ENCODE measurements at regions not wholly inside any gene's neighbourhood (a gene's known extent, or its start where the extent isn't known, plus 50 kb on each side); places are given as distances from the start of the nearest gene placed in this dataset.

DNA sequence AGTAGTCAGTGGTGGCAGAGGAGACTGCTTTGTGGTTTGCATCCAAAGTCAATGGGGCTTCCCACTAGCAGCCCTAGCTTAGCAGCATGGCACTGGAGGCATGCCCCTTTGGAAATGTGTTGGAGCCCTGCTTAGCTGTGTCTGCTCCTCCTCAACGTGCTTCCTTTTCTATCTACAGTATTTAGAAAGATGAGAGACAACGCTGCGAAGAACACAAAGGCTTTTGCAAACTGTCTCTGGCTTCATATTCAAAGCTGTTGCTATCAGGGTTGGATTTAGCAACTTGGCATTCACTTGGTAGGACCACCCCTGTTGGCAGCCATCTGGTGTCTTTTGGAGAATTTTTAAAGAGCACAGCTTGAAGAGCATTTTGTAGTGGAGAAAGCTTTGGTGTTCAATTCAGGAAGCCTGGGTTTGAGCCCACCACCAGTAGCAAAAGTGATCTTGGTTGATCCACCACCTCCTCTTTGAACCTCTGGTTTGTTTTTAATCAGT, 82.1 kb upstream of the CCDC196 start:
- H3K36me3 Mint-ChIP-seq (ENCODE audit: low read depth): no peaks in the 10 kb centered on the region
- no peak overlapping the region for H3K4me3 Mint-ChIP-seq
- H3K27me3 Mint-ChIP-seq: no peaks in the 10 kb centered on the region
- H3K27ac Mint-ChIP-seq: no peak overlapping the region
- no peaks in the 10 kb centered on the region for H3K9me3 Mint-ChIP-seq
- H3K4me1 Mint-ChIP-seq (ENCODE audit: low read depth): no peaks in the 10 kb centered on the region

DNA sequence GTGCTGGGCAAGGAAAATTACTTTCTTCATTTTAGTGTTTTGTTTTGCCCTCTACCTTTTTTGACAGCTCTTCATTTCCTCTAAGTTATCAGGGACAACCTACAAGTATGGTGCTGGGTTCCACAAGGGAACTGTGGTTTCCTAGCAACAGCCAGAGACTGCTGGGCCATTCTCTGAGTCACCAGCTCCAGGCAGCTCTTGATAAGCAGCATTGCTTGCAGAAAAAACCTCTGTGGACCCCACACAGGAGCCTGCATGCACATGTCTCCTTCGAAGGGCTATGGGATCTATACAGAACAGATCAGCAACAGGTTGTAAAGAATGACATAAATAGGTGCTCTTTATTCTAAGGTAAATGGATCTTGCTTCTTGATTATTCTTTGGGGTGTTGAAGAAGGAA, 81.0 kb upstream of the CCDC196 start:
- no peak overlapping the region for H3K27ac Mint-ChIP-seq
- no peaks in the 10 kb centered on the region for H3K4me1 Mint-ChIP-seq (ENCODE audit: low read depth)
- H3K36me3 Mint-ChIP-seq (ENCODE audit: low read depth): no peaks in the 10 kb centered on the region

DNA sequence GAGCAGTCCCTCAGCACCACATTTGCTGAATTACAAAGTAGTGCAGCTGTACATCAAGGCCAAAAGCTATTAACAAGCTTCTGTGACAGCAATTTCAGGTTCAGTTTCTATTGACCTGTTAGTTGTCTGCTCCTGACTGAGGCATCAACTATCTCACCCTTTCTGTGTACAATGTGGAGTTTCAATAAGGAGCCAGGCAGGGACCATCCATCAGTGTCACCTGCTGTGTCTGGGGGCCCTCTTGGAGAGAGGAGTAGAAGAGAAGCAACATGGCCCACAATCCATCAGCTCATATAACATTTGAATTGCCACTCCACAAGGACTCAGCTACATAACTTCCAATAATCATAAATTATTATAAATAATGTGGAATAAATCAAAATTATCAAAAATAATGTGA, 72.3 kb upstream of the CCDC196 start:
- Mint-ChIP-seq H3K36me3 (ENCODE audit: low read depth) (no peaks in the 10 kb centered on the region), H3K27me3 (no peaks in the 10 kb centered on the region), H3K9me3 (no peaks in the 10 kb centered on the region), H3K4me3 (no peak overlapping the region), H3K27ac (no peak overlapping the region), H3K4me1 (ENCODE audit: low read depth) (no peaks in the 10 kb centered on the region)

More for the DNA sequence above, 81.0 kb upstream of the CCDC196 start:
- Mint-ChIP-seq H3K9me3 (no peaks in the 10 kb centered on the region), H3K4me3 (no peak overlapping the region), H3K27me3 (no peaks in the 10 kb centered on the region)

DNA sequence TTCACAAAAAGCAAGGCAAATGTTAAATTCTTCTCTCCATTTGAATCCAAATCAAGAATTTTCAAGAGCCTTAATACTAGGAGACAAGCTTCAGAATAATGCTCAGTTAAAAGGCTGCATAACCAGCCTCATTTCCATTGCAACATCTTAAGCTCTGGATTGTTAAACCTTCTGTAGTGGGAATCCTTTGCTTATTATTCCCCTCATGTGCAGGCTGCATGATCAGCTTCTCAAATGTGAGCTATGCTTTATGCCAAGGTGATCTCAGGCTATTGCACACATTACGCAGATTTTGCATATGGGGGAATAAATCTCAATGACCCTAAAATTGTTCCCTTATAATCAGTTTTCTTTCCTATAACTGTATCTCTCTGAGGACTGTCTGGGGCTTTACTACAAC, 71.7 kb upstream of the CCDC196 start:
- H3K4me3 Mint-ChIP-seq: no peak overlapping the region
- H3K36me3 Mint-ChIP-seq (ENCODE audit: low read depth): no peaks in the 10 kb centered on the region
- no peak overlapping the region for H3K27ac Mint-ChIP-seq
- H3K9me3 Mint-ChIP-seq: no peaks in the 10 kb centered on the region
- H3K27me3 Mint-ChIP-seq: no peaks in the 10 kb centered on the region
- no peaks in the 10 kb centered on the region for H3K4me1 Mint-ChIP-seq (ENCODE audit: low read depth)

DNA sequence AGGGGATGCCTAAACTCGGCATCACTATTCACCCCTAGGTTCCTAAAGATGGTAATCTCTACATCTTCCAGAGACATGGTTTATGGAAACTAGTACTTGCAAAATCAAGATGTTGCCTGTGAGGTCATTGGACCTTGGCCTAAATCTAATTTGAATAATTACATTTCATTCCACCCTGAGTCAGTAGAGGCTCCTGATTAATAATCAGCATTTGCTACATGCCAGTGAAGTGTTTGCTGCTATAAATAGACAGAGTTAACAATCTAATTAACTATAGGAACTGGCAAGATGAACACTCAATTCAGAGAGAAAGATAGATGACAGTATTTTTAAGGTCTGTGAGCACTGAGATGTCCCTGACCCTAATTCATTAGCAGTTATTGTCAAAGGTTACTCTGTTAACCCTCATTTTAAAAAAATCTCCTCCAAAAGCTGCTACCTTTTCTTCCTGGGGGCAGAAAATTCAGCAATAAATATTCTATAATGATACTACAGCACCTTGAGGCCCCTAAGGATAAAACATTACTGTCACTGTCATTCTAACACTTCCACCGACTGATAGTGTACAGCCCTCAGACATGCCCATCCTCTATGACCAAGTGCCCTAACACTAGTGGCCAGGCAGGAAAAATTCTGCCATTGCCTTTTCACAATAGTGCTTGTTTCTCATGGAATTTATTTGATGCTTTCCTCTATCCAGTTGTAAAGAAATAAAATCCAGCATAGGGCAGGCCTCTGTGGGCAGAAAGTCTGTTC, 65.7 kb upstream of the CCDC196 start:
- H3K27ac Mint-ChIP-seq: no peak overlapping the region
- no peaks in the 10 kb centered on the region for H3K4me1 Mint-ChIP-seq (ENCODE audit: low read depth)
- H3K4me3 Mint-ChIP-seq: no peak overlapping the region
- H3K9me3 Mint-ChIP-seq: no peaks in the 10 kb centered on the region
- no peaks in the 10 kb centered on the region for H3K36me3 Mint-ChIP-seq (ENCODE audit: low read depth)
- H3K27me3 Mint-ChIP-seq: no peaks in the 10 kb centered on the region

DNA sequence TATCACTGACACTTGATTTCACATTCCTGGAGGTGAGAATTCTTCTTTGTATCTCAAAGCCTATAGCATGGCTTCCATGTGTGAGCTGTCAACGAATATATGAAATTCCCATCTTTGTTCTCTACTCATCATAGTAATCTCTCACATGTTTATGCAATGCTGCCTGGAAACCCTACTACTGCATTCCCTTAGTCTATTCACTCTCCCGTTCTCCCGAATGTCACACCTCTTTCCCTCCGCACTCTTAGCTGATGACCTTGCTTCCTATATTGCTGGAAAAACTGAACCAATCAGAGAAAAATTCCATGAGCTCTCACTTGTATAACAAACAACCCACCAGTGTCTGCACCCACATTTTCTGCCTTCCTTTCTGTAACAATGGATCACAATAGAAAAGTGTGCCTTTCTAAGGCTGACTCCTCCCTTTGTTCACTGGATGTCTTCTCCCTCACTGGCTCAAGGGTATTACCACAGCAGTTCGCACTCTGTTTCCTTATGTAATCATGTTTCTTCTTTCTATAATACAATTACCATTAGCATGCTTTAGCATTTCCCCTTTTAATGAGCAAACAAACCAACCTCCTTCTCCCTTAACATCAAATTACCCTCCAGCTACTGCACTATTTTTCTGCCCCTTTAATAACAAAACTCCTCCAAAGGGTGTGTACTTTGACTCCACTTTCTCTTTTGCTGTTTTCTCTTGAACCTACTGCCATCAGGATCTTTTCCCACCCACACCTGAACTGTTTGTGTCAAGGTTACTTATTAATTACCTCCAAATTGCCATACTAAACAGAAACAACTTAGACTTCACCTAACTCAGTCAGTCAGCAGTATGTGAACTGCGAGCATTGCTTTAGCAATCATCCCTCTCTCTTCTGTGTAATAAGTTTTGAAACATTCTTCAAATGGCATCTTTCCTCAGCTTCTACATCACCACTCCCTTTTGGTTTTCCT, 63.9 kb upstream of the CCDC196 start:
- Mint-ChIP-seq H3K4me3 (no peak overlapping the region), H3K36me3 (ENCODE audit: low read depth) (no peaks in the 10 kb centered on the region), H3K27me3 (no peaks in the 10 kb centered on the region), H3K4me1 (ENCODE audit: low read depth) (no peaks in the 10 kb centered on the region), H3K9me3 (no peaks in the 10 kb centered on the region), H3K27ac (no peak overlapping the region)

DNA sequence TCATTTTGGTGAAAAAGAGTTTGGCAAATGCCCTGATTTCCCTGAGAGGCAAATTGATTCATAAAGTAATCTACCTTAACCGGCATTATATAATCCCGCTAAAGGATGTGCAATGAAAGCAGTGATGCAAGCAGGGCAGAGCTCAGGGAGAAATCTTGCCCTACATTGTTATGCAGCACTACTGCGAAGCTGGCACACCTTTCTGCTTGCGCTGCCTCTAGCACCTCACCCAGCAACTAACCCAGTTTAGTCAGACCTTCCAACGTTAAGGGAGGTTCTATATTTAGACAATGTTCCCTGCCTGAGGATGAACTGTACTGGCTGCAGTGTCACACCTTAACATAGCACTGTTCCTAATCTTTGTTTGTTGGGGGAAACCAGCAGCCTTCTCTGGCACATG, 60.8 kb upstream of the CCDC196 start:
- Mint-ChIP-seq H3K4me3 (no peak overlapping the region), H3K36me3 (ENCODE audit: low read depth) (no peaks in the 10 kb centered on the region), H3K27ac (no peak overlapping the region), H3K9me3 (no peaks in the 10 kb centered on the region), H3K27me3 (no peaks in the 10 kb centered on the region), H3K4me1 (ENCODE audit: low read depth) (no peaks in the 10 kb centered on the region)

DNA sequence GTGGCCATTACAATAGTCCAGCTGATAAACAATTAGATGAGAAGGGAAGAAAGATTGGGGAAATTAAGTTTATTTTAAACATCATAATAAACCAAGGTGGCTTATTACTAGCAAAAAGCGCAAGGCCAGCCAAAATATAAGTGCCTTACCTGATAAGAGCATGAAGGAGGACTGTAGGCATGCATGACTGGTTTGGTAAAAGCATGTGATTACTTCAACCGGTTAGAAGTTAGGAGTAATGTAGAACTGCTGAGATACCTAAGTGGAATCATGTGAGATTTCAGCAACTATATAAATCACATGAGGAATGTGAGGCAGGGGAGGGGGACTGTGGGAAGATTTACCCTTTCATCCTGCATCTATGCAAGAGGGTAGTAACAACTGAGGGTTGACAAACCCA, 59.7 kb upstream of the CCDC196 start:
- Mint-ChIP-seq H3K27ac (no peak overlapping the region), H3K36me3 (ENCODE audit: low read depth) (no peaks in the 10 kb centered on the region), H3K27me3 (no peaks in the 10 kb centered on the region), H3K4me3 (no peak overlapping the region), H3K9me3 (no peaks in the 10 kb centered on the region), H3K4me1 (ENCODE audit: low read depth) (no peaks in the 10 kb centered on the region)

DNA sequence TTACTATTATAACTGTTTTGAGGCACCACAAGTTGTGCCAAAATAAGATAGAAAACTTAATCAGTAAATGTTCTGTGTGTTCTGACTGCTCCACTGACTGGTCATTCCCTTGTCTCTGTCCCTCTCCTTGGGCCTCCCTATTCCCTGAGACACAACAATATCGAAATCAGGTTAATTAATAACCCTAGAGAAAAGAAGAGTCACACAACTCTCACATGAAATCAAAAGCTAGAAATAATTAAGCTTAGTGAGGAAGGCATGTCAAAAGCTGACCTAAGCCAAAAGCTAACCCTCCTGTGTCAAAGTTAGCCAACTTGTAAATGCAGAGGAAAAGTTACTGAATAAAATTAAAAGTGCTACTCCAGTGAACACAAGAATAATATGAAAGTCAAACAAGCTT, 53.8 kb upstream of the CCDC196 start:
- no peaks in the 10 kb centered on the region for H3K4me1 Mint-ChIP-seq (ENCODE audit: low read depth)
- no peaks in the 10 kb centered on the region for H3K27me3 Mint-ChIP-seq
- peaks cover 10% of the 10 kb centered on the region for H3K9me3 Mint-ChIP-seq
- H3K4me3 Mint-ChIP-seq: no peak overlapping the region
- H3K27ac Mint-ChIP-seq: no peak overlapping the region
- H3K36me3 Mint-ChIP-seq (ENCODE audit: low read depth): no peaks in the 10 kb centered on the region

DNA sequence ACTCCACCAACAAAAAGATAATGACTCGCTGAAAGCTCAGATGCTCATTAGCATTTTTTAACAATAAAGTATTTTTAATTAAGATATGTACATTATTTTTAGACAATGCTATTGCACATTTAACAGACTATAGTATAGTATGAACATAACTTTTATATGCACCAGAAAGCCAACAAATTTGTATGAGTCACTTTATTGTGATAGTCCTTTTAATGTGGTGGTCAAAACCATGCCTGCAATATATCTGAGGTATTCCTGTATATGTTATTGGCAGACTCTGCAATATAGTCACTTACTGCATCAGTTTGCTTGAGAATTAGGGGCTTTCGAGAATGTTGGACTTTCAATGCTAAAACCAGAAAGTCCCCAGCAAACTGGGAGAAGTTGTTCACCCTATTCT, 51.7 kb upstream of the CCDC196 start:
- peaks cover 20% of the 10 kb centered on the region for H3K9me3 Mint-ChIP-seq
- H3K4me3 Mint-ChIP-seq: no peak overlapping the region
- H3K27me3 Mint-ChIP-seq: no peaks in the 10 kb centered on the region
- no peaks in the 10 kb centered on the region for H3K4me1 Mint-ChIP-seq (ENCODE audit: low read depth)
- H3K36me3 Mint-ChIP-seq (ENCODE audit: low read depth): peaks cover 3% of the 10 kb centered on the region
- H3K27ac Mint-ChIP-seq: no peak overlapping the region

DNA sequence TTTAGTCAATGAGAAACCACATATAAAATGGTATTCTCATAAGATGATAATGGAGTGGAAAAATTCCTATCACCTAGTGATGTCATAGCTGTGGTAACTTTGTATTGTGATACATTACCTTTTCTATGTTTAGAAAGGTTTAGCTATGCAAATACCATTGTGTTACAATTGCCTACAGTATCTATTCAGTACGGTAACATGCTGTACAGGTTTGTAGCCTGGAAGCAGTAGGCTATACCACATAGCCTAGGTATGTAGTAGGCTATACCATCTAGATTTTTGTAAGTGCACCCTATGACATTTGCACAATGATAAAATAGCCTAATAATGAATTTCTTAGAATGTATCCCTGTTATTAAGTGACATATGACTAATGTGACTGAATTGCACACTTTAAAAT, 50.5 kb upstream of the CCDC196 start:
- H3K27ac Mint-ChIP-seq: no peak overlapping the region
- H3K27me3 Mint-ChIP-seq: no peaks in the 10 kb centered on the region
- no peak overlapping the region for H3K4me3 Mint-ChIP-seq
- H3K36me3 Mint-ChIP-seq (ENCODE audit: low read depth): peaks cover 3% of the 10 kb centered on the region
- H3K4me1 Mint-ChIP-seq (ENCODE audit: low read depth): no peaks in the 10 kb centered on the region
- H3K9me3 Mint-ChIP-seq: peaks cover 29% of the 10 kb centered on the region
